Fibroblast of skin of scalp (primary cell): ENCODE measurements at regions not wholly inside any gene's neighbourhood (a gene's known extent, or its start where the extent isn't known, plus 50 kb on each side); places are given as distances from the start of the nearest gene placed in this dataset.

Experiments used
- DNase-seq: peaks from one replicate; pipeline ENCODE4 v3.0.0-alpha.2; 2013

DNA sequence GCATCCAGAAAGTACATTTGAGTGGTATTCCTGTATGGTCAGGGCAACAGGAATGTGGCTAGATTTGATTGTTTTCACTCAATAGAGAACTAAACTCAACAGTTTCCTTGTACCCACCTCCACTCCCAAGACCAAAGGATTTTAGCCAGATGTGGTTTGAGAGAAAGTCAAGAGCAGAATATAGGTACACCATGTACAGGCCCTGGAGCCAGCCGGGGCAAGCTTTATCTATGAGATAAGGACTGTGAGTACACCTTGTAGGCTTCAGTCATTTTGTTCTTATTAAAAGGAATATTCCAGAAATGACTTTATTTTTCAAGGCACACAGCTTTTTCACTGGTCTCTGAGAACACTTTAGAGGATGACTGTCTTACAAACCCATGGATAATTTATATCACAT is 192.4 kb upstream of the JUN start:
- no peak for DNase-seq

GRCh38 chr1:58977598-58977997 is 193.8 kb upstream of the JUN start:
- no peak for DNase-seq

- no peak for DNase-seq
These were observed 194.2 kb upstream of the JUN start for GRCh38 chr1:58978096-58978495.

- no peak for DNase-seq
These were observed 195.2 kb upstream of the JUN start for GRCh38 chr1:58979086-58979485.

DNA sequence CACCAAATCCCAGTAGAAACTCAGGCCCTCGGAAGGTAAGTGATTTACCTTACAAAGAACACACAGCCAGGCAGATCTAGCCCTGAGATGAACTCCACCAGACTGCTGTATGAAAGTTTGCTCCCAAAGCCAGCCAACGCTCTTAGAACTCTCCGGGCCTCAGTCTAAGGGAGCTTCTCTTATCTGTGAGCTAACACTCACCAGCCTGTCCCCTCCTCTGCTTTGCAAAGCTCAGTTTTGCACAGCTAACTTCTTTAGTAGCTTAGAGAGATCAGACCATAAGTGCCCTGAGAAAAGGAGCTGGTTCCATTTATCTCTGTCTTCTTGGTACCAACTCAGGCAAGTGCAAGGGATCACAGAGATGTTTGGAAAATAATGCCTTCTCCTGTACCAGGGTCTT is 195.8 kb upstream of the JUN start:
- no peak for DNase-seq

DNA sequence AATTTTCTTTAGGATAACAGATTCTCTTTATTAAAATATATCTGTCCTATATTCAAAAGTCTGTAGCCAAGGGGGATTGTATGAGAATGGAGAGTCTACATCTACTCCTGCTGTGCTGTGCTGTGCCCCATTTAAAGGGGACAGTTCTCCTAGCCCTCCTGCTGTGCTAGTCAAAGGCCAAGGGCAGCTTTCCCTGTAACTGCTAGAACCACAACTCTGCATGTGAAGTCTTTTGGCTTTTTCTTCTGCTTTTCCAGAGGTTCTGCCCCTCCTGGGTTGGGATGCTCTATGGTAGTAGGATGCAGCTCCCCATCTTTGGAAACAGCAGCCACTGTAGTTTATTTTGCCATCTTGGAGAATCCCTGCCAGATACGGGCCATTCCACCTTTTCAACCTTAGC is 197.5 kb upstream of the JUN start:
- no peak for DNase-seq

DNA sequence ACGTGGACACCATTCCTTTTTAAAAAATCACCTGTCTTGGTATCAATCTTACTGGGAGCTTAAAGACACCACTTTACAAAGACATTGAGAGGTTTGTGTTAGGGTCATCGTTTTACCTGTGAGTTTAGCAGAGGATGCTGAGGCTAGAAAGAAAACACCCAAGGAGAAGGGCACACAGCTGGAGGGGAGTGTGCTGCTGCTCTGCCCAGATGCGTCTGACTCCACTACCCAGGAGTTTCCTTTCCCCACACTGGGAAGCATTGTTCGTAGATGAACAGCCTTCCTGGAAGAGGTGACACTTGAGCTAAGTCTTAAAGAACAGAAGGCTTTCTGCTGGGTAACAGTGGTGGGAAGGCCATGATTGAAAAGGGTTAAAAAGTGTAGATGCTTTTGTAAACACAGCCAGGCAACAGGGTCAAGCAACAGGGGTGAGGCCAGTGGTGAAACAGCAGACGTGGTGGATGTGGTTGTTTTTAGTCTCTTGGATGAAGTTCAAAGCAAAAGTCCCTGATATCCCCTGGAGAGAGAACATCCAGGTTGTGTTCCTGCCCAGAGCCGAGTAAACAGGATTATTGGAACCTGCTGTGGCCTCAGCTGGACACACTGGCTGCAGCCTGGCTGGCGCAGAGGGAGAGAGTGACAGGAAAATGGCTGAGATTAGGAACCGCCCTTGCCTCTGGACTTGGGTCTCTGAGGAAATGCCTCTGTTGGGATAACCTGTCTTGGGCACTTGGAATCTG is 198.6 kb upstream of the JUN start:
- DNase-seq = no peak

- DNase-seq = peak; percentile 76
These were observed 199.3 kb upstream of the JUN start for GRCh38 chr1:58983162-58983561.

GRCh38 chr1:58983633-58984245 is 199.9 kb upstream of the JUN start:
- DNase-seq = no peak

DNA sequence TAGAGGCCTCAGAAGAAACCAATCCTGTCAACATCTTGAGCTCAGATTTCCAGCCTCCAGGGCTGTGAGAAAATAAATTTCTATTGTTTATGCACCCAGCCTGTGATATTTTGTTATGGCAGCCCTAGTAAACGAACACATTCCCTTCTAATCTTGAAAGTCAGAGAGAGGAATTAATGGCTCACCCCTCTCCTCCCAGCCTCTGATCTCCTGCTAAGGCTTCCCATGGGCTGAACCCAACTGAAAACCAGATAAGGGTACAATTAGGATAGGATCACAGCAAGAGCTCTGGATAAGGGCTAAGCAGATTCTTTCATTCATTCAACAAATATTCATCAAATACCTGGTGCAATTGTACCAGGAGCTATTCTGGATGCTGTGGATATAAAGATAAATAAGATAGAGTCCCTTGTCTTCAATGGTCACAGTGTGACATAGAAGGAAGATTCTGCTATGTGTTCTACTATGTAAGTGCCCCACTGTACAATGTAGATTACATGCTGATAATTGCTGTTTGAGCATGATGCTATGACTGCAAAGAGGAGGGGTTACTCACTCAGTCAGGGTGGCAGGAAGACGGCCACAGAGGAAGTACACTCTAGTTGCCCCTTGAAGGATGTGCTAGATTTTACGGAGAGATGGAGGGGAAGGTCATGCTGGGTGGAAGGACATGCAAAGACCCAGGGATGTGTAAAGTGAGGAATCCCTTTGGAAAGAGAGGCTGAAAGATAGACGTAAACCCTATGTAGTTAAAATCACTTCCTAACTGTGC is 203.3 kb upstream of the JUN start:
- DNase-seq = no peak

DNA sequence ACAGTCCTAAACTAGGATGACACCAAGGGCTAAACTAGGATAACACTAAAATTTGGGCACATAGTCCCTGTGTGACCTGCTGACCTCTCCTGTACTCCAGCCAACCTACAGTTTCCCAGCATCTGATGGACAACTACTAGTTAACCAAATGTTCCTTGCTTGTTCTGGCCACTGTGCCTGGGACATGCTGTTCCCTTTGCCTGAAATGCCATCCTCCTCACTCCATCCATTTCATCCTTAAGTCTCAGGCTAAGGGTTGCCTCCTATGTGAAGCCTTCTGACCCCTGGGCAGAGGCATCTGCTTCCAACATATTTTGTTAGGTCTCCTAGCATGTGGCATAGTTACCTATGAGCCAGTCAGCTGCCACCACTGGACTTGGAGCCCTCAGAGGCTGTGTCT is 204.9 kb upstream of the JUN start:
- no peak for DNase-seq

- no peak for DNase-seq
These were observed 206.0 kb upstream of the JUN start for GRCh38 chr1:58989845-58990244.

DNA sequence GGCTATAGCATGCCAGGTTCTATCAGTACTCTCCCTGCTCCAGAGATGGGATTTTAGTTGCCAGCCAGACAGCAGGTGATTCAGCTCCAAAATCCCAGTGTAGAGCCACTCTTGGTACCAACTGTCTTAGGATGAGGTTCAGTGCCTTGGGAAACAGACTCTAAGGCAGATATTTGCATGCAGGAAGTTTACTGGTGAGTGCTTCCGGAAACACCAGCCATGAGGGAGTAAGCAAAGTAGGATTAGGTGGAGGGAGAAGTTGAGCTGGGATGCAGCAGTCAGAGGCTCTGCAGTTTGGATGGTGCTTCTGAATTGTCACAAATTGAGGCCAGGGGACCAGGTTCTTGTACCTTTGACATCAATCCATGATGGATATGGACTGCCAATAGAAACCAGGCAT is 207.5 kb upstream of the JUN start:
- no peak for DNase-seq

DNA sequence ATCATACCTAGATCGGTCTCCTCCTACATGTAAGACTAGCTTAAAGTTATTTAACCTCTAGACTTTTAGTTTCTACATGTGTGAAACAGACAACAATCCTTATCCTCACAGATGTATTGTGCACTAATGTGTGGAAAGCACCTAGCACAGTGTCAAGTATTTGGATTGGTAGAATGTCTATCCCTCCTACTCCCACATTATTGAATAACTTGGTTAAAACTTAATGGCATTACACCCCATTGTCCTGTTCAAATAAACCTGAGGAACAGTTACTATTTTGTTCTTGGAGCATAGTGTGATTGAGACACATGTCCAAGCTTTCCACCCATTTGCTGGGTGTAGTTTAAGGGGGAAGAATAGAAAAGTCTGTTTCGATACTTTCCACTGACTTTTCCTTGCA is 208.8 kb upstream of the JUN start:
- no peak for DNase-seq

DNA sequence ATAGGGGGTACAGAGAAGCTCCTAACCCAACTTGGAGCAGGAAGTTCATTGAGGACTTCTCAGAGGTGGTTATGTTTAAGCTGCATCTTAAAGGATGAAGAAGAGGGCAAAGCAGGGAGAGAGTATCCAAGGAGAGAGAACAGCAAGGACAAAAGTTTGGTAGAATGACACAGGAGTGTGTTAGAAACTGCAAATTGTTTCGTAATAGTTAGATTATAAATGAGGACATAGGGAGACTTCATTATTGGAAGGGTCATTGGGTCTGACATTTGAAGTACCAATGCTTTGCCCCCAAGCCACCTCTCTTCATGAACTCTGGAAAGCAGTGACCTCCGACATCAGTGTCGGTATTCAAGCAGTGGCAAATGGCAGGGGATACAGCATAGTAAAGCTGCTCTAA is 209.6 kb upstream of the JUN start:
- no peak for DNase-seq

GRCh38 chr1:58994664-58995063 is 210.8 kb upstream of the JUN start:
- DNase-seq = no peak

GRCh38 chr1:58996341-58997059 is 212.7 kb upstream of the JUN start:
- no peak for DNase-seq

DNA sequence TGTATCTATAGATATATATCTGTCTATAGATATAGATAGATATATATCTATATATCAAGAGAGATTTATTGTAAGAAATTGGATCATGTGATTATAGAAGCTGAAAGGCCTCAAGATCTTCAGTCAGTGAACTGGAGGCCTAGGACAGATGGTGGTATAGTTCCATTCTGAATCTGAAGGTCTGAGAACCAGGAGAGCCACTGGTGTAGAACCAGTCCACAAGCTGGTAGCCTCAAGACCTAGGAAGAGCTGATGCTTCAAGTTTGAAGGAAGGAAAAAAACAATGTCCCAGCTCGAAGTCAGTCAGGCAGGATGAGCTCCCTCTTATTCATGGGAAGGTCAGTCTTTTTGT is 213.2 kb upstream of the JUN start:
- DNase-seq = no peak

- no peak for DNase-seq
These were observed 213.8 kb upstream of the JUN start for GRCh38 chr1:58997637-58998036.

GRCh38 chr1:58999676-59000075 is 215.8 kb upstream of the JUN start:
- no peak for DNase-seq

GRCh38 chr1:59004755-59005154 is 220.9 kb upstream of the JUN start:
- DNase-seq = no peak

GRCh38 chr1:59005491-59006288 is 221.8 kb upstream of the JUN start:
- DNase-seq = no peak

GRCh38 chr1:59006289-59006658 is 222.4 kb upstream of the JUN start:
- no peak for DNase-seq
